ENCODE measurements at regions not wholly inside any gene's neighbourhood (a gene's known extent, or its start where the extent isn't known, plus 50 kb on each side); places are given as distances from the start of the nearest gene placed in this dataset.
A peak's percentile ranks its signal among the peaks of the same experiment; 100 is the strongest.

GRCh38 chr2:176388861-176389260 is 119.6 kb downstream of the MTX2 start:
- DNase-seq (ENCODE audit: insufficient read length, low spot score) (no peak), FAIRE-seq (no peak)
- TF ChIP-seq PAX5 (IDR thresholded peaks at IDR 0.05; ENCODE audit: insufficient read depth, low read length, severe bottlenecking) (no peak), POLR2AphosphoS5 (IDR thresholded peaks at IDR 0.05; ENCODE audit: low read depth, low read length) (no peak), TAF1 (IDR thresholded peaks at IDR 0.05; ENCODE audit: low read depth, low read length) (no peak)

- FAIRE-seq (no peak), DNase-seq (ENCODE audit: insufficient read length, low spot score) (no peak)
These were observed 121.3 kb downstream of the MTX2 start for GRCh38 chr2:176390276-176391147.

GRCh38 chr2:176391148-176391419 is 121.8 kb downstream of the MTX2 start:
- DNase-seq (ENCODE audit: insufficient read length, low spot score) = no peak
- FAIRE-seq = no peak
- TF ChIP-seq PAX5 (IDR thresholded peaks at IDR 0.05; ENCODE audit: insufficient read depth, low read length, severe bottlenecking) (no peak), POU2F2 (IDR thresholded peaks at IDR 0.05; ENCODE audit: low read depth, low read length) (no peak), TAF1 (IDR thresholded peaks at IDR 0.05; ENCODE audit: low read depth, low read length) (no peak), POLR2A (IDR thresholded peaks at IDR 0.05; ENCODE audit: low read depth, low read length) (no peak), POLR2AphosphoS5 (IDR thresholded peaks at IDR 0.05; ENCODE audit: low read depth, low read length) (no peak), SPI1 (IDR thresholded peaks at IDR 0.05; ENCODE audit: low read depth, low read length) (no peak)

More at GRCh38 chr2:176390276-176391147, 121.3 kb downstream of the MTX2 start:
- TF ChIP-seq PAX5 (IDR thresholded peaks at IDR 0.05; ENCODE audit: insufficient read depth, low read length, severe bottlenecking) = no peak

GRCh38 chr2:176392249-176392648 is 123.0 kb downstream of the MTX2 start:
- DNase-seq (ENCODE audit: insufficient read length, low spot score) = no peak
- FAIRE-seq = no peak
- TF ChIP-seq PAX5 (IDR thresholded peaks at IDR 0.05; ENCODE audit: insufficient read depth, low read length, severe bottlenecking) (no peak), POU2F2 (IDR thresholded peaks at IDR 0.05; ENCODE audit: low read depth, low read length) (no peak), POLR2AphosphoS5 (IDR thresholded peaks at IDR 0.05; ENCODE audit: low read depth, low read length) (no peak), SPI1 (IDR thresholded peaks at IDR 0.05; ENCODE audit: low read depth, low read length) (no peak), POLR2A (IDR thresholded peaks at IDR 0.05; ENCODE audit: low read depth, low read length) (no peak), TAF1 (IDR thresholded peaks at IDR 0.05; ENCODE audit: low read depth, low read length) (no peak)

GRCh38 chr2:176392744-176393414 is 123.6 kb downstream of the MTX2 start:
- TF ChIP-seq POU2F2 (IDR thresholded peaks at IDR 0.05; ENCODE audit: low read depth, low read length) = no peak
- no peak for TF ChIP-seq POLR2AphosphoS5 (IDR thresholded peaks at IDR 0.05; ENCODE audit: low read depth, low read length)
- TF ChIP-seq TAF1 (IDR thresholded peaks at IDR 0.05; ENCODE audit: low read depth, low read length) = no peak
- no peak for TF ChIP-seq PAX5 (IDR thresholded peaks at IDR 0.05; ENCODE audit: insufficient read depth, low read length, severe bottlenecking)
- no peak for TF ChIP-seq SPI1 (IDR thresholded peaks at IDR 0.05; ENCODE audit: low read depth, low read length)
- no peak for TF ChIP-seq POLR2A (IDR thresholded peaks at IDR 0.05; ENCODE audit: low read depth, low read length)
- no peak for FAIRE-seq
- no peak for DNase-seq (ENCODE audit: insufficient read length, low spot score)

- TF ChIP-seq POLR2A (IDR thresholded peaks at IDR 0.05; ENCODE audit: low read depth, low read length) (no peak), POLR2AphosphoS5 (IDR thresholded peaks at IDR 0.05; ENCODE audit: low read depth, low read length) (no peak), SPI1 (IDR thresholded peaks at IDR 0.05; ENCODE audit: low read depth, low read length) (no peak), TAF1 (IDR thresholded peaks at IDR 0.05; ENCODE audit: low read depth, low read length) (no peak), POU2F2 (IDR thresholded peaks at IDR 0.05; ENCODE audit: low read depth, low read length) (no peak), PAX5 (IDR thresholded peaks at IDR 0.05; ENCODE audit: insufficient read depth, low read length, severe bottlenecking) (no peak)
- DNase-seq (ENCODE audit: insufficient read length, low spot score) = no peak
- no peak for FAIRE-seq
These were observed 126.1 kb downstream of the MTX2 start for GRCh38 chr2:176395273-176395854.

GRCh38 chr2:176398243-176399073 is 129.2 kb downstream of the MTX2 start:
- TF ChIP-seq POLR2AphosphoS5 (IDR thresholded peaks at IDR 0.05; ENCODE audit: low read depth, low read length) = no peak
- DNase-seq (ENCODE audit: insufficient read length, low spot score) (no peak), FAIRE-seq (no peak)

GRCh38 chr2:176399074-176399598 is 129.9 kb downstream of the MTX2 start:
- TF ChIP-seq TAF1 (IDR thresholded peaks at IDR 0.05; ENCODE audit: low read depth, low read length) (no peak), POU2F2 (IDR thresholded peaks at IDR 0.05; ENCODE audit: low read depth, low read length) (no peak), PAX5 (IDR thresholded peaks at IDR 0.05; ENCODE audit: insufficient read depth, low read length, severe bottlenecking) (no peak), SPI1 (IDR thresholded peaks at IDR 0.05; ENCODE audit: low read depth, low read length) (no peak), POLR2AphosphoS5 (IDR thresholded peaks at IDR 0.05; ENCODE audit: low read depth, low read length) (no peak), POLR2A (IDR thresholded peaks at IDR 0.05; ENCODE audit: low read depth, low read length) (no peak)
- FAIRE-seq (no peak), DNase-seq (ENCODE audit: insufficient read length, low spot score) (no peak)

- TF ChIP-seq SPI1 (IDR thresholded peaks at IDR 0.05; ENCODE audit: low read depth, low read length) = peak; percentile 97
- TF ChIP-seq POLR2AphosphoS5 (IDR thresholded peaks at IDR 0.05; ENCODE audit: low read depth, low read length) = no peak
- no peak for TF ChIP-seq TAF1 (IDR thresholded peaks at IDR 0.05; ENCODE audit: low read depth, low read length)
- no peak for TF ChIP-seq POU2F2 (IDR thresholded peaks at IDR 0.05; ENCODE audit: low read depth, low read length)
- no peak for TF ChIP-seq PAX5 (IDR thresholded peaks at IDR 0.05; ENCODE audit: insufficient read depth, low read length, severe bottlenecking)
- TF ChIP-seq POLR2A (IDR thresholded peaks at IDR 0.05; ENCODE audit: low read depth, low read length) = no peak
- DNase-seq (ENCODE audit: insufficient read length, low spot score) (peak; percentile 3), FAIRE-seq (peak; percentile 71)
These were observed 136.2 kb downstream of the MTX2 start for GRCh38 chr2:176405477-176405876.

Data from GM12891 (cell line).